AG10803 (cell line): ENCODE measurements at regions not wholly inside any gene's neighbourhood (a gene's known extent, or its start where the extent isn't known, plus 50 kb on each side); places are given as distances from the start of the nearest gene placed in this dataset.

Experiments used
- DNase-seq: peaks from one replicate; pipeline ENCODE4 v3.0.0; 2010; ENCODE audit warnings: low read depth
- H3K4me3 ChIP-seq: 2 replicates; pipeline ENCODE4 v1.5.1; 2011; ENCODE audit warnings: mild to moderate bottlenecking, low read length, control low read depth
- TF ChIP-seq, protein P1 (sequence below): conservative IDR thresholded peaks from 2 replicates; pipeline ENCODE4 v1.5.1; 2011; ENCODE audit warnings: mild to moderate bottlenecking, low read length, control low read depth, inconsistent platforms

DNA sequence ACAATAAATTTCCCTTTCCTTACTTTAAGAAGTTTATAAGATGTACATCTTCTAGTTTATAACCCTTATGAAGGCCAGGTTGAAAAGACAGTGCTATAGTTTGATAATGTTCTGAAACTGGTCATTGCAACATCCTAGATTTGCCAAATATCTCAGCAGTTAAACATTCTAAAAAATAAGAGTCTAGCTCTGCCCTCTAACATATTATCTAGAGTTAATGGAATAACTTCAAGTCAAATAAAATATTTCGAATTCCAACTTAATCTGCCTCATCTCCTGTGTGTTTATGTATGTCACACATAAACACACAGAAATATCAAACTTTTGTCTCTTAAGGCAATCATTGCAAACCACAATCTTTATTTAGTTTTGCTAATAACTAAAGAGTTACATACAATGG, 796.6 kb downstream of the TLE1 start:
- no peak for DNase-seq
- no peak overlapping the region for H3K4me3 ChIP-seq
- TF ChIP-seq, protein P1, sequence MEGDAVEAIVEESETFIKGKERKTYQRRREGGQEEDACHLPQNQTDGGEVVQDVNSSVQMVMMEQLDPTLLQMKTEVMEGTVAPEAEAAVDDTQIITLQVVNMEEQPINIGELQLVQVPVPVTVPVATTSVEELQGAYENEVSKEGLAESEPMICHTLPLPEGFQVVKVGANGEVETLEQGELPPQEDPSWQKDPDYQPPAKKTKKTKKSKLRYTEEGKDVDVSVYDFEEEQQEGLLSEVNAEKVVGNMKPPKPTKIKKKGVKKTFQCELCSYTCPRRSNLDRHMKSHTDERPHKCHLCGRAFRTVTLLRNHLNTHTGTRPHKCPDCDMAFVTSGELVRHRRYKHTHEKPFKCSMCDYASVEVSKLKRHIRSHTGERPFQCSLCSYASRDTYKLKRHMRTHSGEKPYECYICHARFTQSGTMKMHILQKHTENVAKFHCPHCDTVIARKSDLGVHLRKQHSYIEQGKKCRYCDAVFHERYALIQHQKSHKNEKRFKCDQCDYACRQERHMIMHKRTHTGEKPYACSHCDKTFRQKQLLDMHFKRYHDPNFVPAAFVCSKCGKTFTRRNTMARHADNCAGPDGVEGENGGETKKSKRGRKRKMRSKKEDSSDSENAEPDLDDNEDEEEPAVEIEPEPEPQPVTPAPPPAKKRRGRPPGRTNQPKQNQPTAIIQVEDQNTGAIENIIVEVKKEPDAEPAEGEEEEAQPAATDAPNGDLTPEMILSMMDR, result no peak

- H3K4me3 ChIP-seq, result no peak overlapping the region
- DNase-seq, result no peak
- TF ChIP-seq, protein P1, result no peak
These were observed 799.2 kb downstream of the TLE1 start for GRCh38 chr9:80890124-80890523.

DNA sequence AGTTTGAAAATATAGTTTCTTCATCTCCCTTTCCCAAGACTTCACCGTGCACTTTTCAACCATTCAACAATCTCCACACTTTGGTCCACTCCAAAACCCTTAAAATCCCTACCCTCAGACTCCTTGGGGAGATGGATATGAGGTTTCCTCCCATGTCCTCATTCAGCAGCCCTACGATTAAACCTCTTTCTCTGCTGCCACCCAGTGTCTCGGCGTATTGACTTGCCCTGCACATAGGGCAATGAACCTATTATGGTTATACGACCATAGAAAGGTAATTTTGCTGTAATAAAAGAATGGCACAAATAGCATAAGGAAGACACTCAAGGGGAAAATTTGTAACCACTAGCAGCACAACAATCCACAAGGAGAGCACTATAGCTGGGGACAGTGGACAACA, 803.5 kb downstream of the TLE1 start:
- DNase-seq, result no peak
- TF ChIP-seq, protein P1, result peak; percentile 3; the same call in 1 of the 2 replicates
- H3K4me3 ChIP-seq, result no peak overlapping the region

GRCh38 chr9:80883826-80884579, 805.3 kb downstream of the TLE1 start:
- no peak for DNase-seq
- no peak overlapping the region for H3K4me3 ChIP-seq
- TF ChIP-seq, protein P1, result no peak

DNA sequence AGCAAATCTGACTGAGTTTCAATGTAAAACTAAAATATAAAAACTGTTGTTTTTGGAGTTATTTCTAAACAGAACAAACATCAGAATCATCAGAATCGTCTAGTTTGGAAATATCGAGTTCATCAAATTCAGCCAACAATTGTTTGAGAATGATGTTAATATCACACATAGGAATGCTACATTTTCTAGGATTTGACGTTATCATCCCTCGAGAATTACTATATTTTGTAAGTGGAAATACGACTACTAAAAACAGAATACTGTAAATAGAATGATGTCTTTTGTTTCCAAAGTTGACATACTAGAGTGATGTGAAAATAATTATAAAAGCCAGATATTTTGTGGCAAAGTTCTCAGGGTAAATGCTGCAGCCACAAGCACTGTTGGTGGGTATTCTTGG, 805.9 kb downstream of the TLE1 start:
- TF ChIP-seq, protein P1, result no peak
- H3K4me3 ChIP-seq, result no peak overlapping the region
- DNase-seq, result no peak

DNA sequence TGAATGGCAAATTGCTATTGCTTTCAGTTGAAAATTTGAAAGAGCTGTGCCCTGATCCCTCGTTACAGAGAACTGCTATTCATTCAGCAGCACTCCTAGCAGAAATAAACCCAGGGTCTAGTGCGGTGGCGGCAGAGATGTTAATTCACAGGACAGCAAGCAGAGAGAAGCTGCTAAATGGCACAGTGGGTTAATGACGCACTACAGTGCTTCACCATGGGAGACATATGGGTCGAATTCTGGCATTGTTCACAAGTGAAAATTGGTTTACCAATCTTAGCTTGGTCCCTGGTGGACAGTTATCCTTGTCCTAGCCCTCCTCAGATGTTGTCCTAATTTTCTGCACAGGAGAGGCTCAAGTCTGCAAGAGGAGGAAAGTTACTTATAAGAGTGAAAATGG, 807.4 kb downstream of the TLE1 start:
- H3K4me3 ChIP-seq, result no peak overlapping the region
- no peak for DNase-seq
- TF ChIP-seq, protein P1, result no peak

DNA sequence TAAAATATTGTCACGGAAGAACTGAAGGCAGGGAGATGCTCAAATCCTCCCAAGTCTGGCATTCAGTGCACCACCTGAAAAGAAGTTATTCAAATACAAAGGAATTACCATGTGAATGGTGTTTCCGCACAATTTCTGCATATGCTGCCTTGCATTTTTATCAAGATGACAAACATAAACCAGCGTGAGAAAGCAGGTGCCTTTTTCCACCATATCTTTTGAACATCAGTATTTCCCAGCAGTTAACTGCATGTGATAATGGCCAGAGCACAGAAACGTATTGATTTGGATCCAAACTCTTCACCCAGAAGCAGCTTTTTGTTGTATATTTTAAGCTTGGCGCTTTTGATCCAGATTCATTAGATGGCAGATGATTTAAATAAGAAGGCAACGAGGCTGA, 808.0 kb downstream of the TLE1 start:
- H3K4me3 ChIP-seq, result no peak overlapping the region
- no peak for DNase-seq
- TF ChIP-seq, protein P1, result no peak
